Occipital lobe (tissue), 1 donor: ENCODE measurements at regions not wholly inside any gene's neighbourhood (a gene's known extent, or its start where the extent isn't known, plus 50 kb on each side); places are given as distances from the start of the nearest gene placed in this dataset.

ENCODE experiments used
- DNase-seq: peaks from one replicate; lab custom pipeline; 2025; lab: John Stamatoyannopoulos, UW

DNA sequence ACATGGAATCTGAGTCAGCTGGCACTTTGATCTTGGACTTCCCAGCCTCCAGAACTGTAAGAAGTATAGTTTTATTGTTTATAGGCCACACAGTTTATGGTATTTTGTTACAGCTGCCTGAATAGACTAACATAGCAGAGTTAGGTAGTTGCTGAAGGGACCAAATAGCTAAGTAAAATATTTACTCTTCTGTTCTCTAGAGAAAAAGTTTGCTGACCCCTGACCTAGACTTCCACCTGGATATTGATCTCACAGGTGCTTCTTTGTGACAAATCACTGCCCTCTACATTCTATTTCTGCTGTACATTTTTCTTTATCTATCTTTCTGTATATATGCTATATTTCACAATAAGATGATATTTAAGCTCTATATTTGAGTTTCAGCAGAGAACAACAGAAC, 212.5 kb downstream of the CSNK2A3 start:
- DNase-seq, result no peak

DNA sequence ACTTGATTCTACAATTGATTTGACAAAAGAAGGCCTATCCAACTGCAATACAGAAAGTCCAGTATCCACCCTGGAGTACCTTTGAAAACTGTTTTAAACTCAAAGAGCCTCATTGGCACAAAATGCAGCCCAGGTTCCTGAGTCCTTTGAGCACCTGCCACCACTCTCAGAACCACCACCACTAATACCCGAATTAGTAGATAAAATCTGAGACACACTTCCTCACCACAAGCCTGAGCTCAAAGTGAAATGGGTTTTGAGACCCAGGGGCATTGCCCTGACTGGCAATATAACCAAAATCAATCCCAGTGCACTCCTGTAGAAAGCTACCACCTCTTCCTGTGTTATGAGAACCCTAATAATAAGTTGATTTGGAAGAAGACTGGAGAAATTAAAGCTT, 215.7 kb downstream of the CSNK2A3 start:
- DNase-seq, result no peak

DNA sequence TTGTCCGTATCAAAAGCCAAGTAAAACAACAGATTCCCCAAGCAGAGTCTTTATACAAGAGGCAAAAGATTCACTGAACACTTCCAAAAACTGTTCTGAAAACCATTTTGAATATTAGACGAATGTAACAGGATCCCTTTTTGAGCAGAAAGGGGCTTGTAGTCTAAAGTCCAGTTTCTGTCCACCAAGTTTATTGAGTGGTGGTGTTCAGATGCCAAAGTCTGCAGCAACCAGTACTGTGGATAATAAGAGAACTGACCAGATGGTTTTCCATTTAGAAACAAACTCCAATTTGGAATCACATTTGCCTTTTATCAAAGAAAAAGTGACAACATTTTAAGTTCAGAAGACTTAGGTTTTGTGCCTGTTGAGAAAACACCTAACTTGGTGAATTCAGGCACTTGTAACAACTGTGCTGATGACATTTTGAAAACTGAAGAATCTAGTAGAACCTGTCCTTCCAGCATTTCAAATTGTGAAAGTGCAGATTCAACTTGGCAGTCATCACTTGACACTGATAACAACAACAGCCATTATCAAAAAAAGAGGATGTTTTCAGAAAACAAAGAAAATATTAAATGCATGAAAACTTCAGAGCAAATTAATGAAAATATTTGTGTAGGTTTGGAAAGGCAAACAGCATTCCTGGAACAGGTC, 217.1 kb downstream of the CSNK2A3 start:
- no peak for DNase-seq

DNA sequence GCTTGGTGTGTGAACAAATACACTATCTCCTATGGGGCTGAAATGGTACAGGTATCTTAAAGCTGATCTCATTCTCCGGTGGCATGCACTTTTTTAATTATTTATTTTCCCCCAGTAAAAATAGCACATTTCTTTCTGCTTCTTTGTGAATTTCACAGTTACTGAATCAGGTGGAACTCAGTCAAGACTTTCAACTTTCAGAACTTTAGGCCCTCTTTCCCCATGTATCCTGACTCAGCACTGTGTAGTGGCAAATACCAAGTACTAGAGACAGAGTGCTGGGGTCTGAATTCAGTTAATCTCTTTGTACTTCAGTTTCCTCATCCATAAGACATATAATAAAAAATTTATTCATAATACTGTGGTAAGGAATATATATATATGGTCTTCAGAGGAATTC, 223.9 kb downstream of the CSNK2A3 start:
- no peak for DNase-seq

DNA sequence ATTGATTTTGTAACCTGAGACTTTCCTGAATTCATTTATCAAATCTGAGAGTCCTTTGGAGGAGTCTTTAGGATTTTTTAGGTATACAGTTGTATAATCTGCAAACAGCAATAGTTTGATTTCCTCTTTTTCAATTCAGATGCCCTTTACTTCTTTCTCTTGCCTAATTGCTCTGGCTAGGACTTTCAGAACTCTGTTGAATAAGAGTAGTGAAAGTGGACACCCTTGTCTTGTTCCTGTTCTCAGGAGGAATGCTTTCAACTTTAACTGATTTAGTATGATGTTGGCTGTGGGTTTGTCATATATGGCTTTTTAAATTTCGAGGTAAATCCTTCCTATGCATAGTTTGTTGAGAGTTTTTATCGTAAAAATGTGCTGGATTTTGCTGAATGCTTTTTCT, 227.4 kb downstream of the CSNK2A3 start:
- no peak for DNase-seq

DNA sequence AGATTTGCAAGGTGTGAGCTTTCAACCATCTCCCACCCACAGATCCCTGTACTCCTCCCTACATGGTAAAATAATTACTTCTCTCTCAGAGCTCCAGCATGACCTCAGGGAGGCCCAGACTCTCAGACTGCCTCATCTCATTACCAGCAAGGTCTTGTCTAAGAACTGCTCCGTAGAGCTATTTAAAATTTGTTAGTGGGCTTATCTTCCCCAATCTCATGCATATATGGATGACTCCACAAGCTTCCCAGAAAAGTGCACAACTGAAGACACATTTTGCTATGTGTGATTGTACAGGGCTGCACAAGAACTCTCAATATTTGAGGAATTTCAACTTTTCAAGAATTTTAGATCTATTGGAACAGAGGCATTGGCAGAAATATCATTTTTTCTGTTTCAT, 230.3 kb downstream of the CSNK2A3 start:
- DNase-seq, result no peak

DNA sequence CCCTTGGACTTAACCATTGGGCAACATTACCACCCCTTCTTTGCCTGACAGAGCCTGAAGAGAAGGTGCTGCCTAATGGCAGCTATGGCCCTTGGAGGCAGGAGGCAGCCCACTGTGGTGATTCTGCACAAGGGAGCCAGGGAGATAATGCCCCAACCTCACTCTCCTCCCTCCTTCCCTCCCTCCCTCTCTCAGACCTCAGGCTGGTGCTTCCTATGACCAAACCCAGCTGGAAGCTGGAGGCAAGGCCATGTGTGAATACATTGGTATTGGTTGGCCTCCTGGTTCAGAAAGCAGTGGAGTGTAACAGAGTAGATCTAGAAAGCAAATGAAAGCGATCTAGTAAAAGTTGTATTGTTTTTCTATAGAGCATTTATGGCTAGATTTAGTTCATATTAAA, 233.1 kb downstream of the CSNK2A3 start:
- no peak for DNase-seq

DNA sequence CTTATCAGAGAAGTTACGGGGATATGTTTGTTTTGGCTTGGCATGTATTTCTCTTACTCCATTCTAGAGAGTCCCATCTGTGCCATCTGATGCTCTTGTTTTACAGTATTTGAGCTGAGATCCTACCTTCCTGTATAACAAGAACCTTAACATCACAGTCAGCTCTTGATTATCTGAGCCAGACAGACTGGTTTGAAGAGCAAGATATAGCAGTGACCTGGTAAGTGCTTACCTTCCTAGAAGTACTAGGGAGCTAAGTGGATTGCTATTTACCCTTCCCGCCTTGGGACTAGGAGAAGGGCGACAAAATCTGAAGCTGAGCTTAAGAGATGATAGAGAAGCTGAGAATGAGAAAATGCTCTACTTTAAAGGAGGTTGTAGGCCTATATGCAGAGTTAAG, 235.3 kb downstream of the CSNK2A3 start:
- no peak for DNase-seq

DNA sequence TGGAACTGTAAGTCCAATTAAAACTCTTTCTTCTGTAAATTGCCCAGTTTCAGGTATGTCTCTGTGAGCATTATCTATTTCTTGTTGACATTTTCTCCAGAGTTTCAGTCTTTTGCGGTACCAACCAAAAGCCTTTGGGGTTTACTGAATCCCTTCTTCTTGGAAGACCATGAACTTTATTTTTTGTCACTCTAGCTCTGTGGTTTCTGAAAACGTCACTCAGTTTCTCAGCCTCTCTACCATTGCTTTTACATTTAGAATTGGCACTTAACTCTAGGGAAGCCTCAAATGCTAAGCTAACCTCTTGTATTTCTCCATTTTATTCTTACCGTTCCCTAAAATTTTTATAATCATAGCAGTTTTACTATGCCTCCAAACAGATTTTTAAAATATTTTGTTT, 237.6 kb downstream of the CSNK2A3 start:
- no peak for DNase-seq

DNA sequence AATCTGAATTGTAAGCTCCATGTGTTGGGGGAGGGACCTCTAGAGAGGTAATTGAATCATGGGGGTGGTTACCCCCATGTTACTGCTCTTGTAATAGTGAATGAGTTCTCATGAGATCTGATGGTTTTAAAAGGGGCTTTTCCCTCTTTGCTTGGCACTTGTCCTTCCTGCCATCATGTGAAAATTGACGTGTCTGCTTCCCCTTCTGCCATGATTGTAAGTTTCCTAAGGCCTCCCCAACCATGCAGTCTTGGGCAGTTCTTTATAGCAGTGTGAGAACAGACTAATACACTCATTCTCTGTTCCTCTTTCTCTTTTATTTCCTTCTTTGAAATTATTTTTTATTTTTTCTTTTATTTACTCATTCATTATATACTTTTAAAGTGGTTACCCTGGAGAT, 239.4 kb downstream of the CSNK2A3 start:
- no peak for DNase-seq

DNA sequence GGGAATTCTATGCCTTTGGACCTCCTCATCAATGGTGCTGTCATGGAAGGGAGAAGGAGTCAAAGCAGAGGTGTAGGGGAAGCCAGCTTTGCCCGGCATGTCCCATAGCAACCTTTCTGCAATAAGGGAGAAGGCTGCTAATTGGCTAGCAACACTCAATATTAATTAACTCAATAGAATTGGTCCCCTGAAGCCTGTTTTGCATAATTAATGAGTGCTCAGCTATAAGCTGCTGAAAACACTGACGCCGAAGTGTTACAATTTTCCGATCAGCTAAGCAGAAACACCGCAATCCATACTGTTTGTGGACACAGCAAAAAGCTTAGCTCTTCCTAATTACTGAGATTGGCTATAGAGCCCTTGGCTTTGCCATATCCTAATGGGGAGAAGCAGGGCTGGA, 245.0 kb downstream of the CSNK2A3 start:
- no peak for DNase-seq

DNA sequence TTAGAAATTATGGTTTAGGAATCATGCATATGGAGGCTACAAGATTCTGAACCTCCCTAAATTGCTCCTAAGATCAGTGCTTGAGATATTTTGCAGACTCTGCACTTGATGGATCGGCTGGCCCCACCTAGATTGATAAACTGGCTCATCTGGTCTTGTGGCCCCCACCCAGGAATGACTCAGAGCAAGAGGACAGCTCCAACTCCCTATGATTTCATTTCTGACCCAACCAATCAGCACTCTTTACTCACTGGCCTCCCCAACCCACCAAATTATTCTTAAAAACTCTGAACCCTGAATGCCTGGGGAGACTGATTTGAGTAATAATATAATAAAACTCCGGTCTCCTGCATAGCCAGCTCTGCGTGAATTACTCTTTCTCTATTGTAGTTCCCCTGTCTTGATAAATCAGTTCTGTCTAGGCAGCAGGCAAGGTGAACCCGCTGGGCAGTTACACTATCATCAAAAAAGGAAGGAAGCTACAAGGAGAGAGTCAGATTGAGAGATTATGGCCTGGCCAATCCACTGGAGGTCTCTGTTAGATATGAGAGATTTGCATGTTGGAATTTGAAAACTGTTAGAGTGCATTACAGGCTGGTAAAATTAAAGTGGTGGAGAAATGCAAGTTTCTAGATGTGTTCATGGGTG, 245.8 kb downstream of the CSNK2A3 start:
- no peak for DNase-seq

DNA sequence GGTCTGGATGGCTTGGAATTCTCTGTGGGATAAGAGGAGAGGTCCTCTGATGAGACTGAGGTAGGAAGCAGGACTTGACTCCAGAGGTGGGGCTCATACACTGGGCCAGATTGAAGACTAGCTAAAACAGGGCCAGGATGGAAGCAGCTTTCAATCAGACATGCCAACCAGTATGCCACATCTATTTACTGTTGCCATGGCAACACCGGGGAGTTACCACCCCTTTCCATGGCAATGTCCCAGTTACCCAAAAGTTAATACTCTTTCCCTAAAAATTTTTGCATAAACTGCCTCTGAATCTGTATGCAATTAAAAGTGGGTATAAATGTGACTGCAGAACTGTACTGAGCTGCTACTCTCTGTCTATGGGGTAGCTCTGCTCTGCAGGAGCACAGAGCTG, 247.5 kb upstream of the ZBED5 start:
- no peak for DNase-seq

DNA sequence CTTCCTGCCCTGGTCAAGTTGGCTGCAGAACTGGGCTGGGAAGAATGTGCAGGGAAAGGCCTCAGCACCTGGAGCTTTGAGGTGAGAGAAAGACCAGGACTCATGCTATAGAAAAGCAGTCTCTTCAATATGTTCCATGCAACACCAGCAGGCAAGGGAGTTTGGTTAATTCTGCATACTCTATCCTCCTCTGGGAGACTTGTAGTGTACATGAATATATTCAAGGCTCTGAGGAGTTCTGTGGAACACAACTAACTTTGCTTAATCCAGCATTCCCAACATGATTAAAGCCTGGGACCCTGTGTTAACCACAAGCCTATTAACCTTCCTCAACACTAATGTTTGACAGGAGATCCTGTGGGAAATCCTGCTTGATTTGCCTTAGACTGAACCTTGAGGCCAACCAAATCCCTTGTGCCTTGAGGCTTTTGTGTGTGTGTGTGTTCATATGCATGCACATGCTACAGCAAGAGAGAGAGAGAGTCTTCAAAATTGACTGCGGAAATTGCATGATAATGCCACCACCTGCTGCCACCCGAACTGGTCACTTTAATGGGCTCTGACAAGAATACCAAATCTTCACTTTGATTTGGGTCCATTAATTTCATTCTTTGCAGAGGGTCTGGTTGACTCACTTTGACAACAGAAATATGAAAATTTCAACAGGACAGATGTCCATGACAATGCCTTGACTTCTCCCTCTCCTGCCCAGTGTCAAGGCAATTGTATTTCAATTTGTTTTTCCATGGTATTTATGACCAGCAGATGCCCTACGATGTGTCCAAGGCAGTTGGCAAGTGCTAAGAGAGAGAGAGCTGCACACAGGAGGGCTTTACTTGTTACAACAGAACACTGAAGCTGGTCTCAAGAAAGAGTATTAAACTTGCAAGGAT, 238.2 kb upstream of the ZBED5 start:
- no peak for DNase-seq

DNA sequence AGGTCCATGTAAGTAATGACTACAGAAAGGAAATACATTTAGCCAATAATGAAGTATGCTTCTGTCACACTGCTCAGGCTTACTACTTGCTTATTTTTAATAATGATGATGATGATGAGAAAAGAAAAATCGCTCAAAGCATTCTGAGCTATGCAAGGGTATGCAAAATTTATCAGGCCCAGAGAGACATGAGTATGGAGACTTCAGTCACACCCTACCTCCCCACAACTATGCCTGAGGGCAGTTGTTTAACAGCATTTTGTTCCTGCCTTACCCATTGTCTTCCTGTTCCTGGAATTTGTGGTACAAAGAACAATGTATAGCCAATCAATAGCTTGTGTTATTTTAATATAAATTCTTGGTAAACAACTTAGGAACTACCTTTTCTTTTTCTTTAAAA, 232.6 kb upstream of the ZBED5 start:
- no peak for DNase-seq

DNA sequence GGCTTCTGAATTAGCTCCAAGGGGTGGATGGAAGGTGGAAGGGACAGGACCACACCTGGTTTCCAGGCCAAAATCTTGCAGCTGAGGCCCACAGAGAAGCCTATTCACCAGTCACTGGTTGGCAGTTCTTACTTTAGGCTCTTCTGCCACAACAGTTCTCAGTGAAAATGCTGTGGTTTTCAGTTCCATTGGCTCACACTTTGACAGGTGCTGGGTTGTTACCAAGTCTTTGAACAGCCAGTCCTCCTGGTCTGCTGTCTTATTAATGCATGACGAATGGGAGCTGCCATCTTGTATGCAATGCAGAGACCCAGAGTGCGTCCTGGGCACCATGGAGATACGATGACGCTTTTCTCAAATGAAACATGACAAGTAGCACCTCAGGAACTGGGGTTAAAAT, 232.0 kb upstream of the ZBED5 start:
- DNase-seq, result no peak

DNA sequence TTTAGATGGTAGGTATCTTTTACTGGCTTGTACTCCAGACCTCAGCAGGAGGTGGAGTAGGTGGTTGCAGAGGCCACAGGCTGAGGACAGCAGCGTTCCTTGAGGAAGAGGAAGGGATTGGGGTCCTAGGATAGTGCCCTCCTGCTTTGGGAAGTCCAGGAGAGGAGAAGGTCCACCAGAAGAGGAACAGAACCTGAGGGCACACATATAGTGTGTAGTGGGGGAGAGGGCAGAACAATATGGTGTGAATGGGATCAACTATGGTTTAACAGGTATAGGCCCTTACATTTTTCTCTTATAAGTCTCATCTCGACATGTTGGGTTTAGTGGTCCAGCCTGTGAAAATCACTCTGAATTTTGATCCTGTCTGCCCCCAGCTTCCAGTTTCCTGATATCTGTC, 229.1 kb upstream of the ZBED5 start:
- no peak for DNase-seq

DNA sequence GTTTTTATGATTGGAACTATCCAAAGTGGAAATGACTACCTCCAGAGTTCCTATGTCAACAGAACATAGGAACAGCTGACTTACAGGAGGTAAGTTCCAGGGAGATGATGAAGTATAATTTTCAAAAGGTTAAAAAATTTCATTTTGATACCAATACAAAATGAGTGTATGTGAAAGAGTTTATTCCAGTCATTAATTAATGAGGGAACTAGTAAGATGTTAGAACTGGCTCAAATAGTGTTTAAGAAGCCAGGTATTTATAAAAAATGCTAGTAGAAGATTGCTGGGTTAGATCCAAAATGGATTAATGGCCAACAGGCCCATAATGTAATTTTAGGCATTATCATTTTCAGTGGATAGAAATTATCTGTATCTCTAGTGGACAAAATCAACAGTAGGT, 227.7 kb upstream of the ZBED5 start:
- DNase-seq, result no peak

DNA sequence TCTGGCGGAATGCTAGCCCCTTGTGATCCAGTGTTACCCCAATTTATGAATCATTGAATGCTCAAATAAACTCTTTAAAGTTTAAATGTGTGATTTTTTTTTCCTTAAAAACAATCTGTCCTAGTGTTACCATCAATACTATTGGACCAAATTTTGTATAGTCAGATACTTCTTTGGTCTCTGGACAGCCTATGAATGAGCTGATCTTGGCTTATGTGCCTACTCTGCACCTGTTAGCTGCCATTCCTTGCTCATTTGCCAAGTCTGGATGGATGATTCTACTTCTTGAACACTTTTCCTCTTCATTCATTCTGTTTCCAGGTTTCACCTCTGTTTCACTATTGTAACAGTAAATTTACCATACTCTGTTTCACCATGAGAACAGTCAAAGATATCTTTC, 226.5 kb upstream of the ZBED5 start:
- no peak for DNase-seq

DNA sequence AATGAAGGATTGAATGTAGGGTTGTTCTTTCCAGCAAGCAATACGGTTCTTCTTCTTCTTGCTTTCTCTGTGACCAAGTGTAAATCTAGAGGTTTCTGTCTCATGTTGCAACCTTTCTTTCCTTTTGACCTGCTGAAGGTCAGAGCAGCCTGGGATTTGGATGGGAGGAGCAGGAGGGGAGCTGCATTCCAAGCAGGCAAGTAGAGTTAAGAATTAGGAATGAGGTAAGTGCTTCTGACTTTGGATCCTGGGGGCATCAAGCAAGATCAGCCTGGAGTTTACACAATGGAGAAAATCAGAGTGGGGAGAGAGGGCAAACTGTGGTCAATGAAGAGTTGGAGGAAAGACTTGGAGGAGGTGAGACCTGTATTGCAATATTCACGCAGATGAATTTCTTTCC, 225.6 kb upstream of the ZBED5 start:
- no peak for DNase-seq

DNA sequence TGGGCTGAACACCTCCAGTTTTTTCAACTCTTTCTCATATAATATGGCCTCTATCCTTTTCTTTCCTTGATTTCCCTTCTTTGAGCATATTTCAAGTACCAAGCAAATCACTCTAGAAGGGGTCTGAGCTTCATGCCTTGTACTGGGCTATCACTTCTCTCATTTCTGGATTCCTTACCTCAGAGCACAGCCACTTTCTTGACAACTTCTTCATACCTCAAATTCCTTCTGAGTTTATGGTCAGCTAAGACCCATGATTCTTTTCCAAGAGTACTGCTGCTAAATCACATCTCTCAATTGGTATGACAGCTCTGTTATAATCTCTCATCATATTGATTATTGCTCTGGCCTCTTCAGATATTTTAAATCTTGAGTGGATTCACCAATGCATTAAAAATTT, 224.8 kb upstream of the ZBED5 start:
- no peak for DNase-seq

DNA sequence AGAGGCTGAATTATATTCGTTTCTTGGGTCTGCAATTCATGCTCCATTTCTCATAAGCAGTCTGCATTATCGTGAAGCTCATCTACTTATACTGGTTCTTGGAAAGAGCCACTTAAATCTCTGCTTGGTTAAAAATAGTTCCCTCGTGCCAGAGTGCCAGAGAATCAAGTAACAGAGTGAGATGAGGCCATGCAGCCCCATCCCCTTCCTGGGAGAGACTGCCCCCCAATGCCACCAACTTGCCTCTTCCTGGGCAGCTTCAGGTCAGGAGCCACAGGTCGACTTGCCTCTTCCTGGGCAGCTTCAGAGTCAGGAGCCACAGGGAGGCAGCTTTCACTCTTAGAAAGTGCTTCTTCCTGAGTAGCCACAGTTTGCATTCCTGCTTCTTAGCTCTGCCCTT, 223.9 kb upstream of the ZBED5 start:
- DNase-seq, result no peak

DNA sequence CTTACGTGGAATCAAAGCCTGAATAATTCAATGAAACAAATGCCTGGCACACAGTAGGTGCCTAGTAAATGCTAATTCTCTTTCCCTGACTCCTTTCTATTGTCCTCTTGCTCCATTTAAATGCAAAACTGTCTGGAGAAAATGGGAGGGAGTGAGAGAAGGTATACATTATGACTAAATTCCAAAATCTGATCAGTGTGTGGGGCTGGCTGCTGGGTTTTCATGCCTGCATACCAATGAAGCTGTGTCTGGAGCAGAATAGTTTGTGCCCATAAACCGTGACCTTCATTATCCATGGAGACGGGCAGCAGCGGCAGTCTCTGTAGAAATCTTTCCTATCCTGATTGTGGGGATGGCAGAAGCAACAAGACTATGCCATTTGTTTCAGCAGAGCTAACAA, 223.4 kb upstream of the ZBED5 start:
- no peak for DNase-seq
